ENCODE measurements at regions not wholly inside any gene's neighbourhood (a gene's known extent, or its start where the extent isn't known, plus 50 kb on each side); places are given as distances from the start of the nearest gene placed in this dataset.

DNA sequence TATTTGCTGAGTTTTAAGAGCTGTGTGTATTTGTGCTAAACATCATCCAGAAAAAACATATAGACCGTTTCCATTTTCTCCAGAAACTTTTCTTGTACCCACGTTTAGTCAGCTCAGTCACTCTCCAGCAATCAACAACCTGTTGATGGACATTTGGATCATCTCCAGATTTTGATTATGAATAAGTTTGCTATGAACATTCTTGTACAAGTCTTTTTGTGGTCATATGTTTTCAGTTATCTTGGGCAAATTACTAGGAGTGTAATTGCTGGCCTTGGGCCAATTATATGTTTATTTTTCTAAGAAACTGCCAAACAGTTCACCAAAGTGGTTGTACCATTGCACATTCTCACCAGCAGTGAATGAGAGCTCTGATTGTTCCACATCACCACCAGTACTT, 221.8 kb downstream of the CENPF start:
- no peak for TF ChIP-seq BHLHE40 (IDR thresholded peaks at IDR 0.05; ENCODE audit: borderline replicate concordance)
- TF ChIP-seq SP1 (IDR thresholded peaks at IDR 0.05) = no peak
- TF ChIP-seq LEF1 (IDR thresholded peaks at IDR 0.05; ENCODE audit: borderline replicate concordance) = no peak
- no peak for TF ChIP-seq SUZ12 (IDR thresholded peaks at IDR 0.05)
- TF ChIP-seq ZNF384 (IDR thresholded peaks at IDR 0.05) = no peak
- no peak for TF ChIP-seq ELF4 (IDR thresholded peaks at IDR 0.05)
- TF ChIP-seq FOXM1 (IDR thresholded peaks at IDR 0.05; ENCODE audit: borderline replicate concordance) = no peak
- no peak for TF ChIP-seq ARNT (IDR thresholded peaks at IDR 0.05)
- no peak for TF ChIP-seq L3MBTL2 (conservative IDR thresholded peaks at IDR 0.05)
- TF ChIP-seq TARDBP (IDR thresholded peaks at IDR 0.05) = no peak
- TF ChIP-seq FOXK2 (IDR thresholded peaks at IDR 0.05) = no peak
- no peak for TF ChIP-seq FOXA1 (IDR thresholded peaks at IDR 0.05)
- no peak for TF ChIP-seq NFRKB (IDR thresholded peaks at IDR 0.05)
- TF ChIP-seq CTBP1 (IDR thresholded peaks at IDR 0.05; ENCODE audit: borderline replicate concordance) = no peak
